HG03175 (cell line): ENCODE measurements at regions not wholly inside any gene's neighbourhood (a gene's known extent, or its start where the extent isn't known, plus 50 kb on each side); places are given as distances from the start of the nearest gene placed in this dataset.

Experiments used
- ATAC-seq: cut with Tn5 transposase; IDR thresholded peaks from one replicate; pipeline ENCODE4 v1.9.1; 2021; ENCODE audit warnings: mild to moderate bottlenecking, moderate library complexity; ENCODE audit not compliant: unreplicated experiment

DNA sequence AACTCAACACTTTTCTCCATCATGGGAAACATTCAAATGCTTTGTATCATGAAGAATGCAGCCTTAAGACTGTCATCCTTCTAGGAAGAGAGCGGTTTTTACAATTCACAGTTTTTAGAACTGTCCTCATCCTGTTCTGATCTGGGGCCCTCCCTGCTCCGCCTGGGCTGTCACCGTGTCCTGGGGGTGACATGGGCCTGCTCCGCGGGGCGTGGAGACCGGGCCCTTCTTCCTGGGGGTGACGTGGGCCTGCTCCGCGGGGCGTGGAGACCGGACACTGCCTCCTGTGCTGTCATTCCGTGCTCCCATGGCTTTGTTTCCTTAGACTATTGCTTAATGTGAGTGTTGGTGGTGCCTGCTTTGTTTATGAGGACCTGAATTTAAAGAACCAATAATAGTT, 122.8 kb downstream of the TMEM18 start:
- no peak for ATAC-seq

DNA sequence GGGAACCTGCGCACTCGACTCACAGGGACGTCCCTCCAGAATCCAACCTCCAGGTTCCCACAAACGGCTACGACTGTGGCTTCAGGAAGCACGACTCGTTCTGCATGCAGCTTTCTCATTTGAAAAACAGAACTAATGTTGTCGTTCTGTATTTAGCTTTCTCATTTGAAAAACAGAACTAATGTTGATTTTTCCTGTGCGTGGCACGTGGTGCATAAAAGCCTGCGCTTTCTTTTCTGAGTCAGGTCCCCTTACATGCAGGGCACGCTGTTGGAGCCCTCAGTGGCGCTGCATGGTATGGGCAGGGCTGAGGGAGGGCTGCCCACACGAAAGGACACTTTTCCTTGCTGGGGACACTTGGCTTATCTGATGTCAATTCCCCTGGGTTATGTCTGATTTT, 124.3 kb downstream of the TMEM18 start:
- no peak for ATAC-seq

DNA sequence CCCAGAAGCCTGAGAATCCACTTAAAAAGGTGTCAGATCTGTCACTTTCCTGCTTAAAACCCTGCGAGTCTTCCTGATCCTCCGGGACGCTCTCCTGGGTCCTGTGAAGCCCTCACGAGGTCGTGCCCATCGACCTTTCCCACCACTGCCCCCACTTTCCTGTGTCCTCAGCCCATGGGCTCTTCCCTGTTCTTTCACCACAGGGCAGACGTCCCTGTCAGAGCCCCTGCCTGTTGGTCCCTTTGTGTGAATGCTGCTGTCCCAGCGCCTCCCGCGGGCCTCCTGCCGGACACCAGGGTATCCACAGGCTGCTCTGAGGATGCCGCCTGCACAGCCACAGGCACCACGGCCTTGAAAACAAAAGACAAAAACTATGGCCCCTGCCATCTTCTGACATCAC, 125.6 kb downstream of the TMEM18 start:
- ATAC-seq, result no peak

DNA sequence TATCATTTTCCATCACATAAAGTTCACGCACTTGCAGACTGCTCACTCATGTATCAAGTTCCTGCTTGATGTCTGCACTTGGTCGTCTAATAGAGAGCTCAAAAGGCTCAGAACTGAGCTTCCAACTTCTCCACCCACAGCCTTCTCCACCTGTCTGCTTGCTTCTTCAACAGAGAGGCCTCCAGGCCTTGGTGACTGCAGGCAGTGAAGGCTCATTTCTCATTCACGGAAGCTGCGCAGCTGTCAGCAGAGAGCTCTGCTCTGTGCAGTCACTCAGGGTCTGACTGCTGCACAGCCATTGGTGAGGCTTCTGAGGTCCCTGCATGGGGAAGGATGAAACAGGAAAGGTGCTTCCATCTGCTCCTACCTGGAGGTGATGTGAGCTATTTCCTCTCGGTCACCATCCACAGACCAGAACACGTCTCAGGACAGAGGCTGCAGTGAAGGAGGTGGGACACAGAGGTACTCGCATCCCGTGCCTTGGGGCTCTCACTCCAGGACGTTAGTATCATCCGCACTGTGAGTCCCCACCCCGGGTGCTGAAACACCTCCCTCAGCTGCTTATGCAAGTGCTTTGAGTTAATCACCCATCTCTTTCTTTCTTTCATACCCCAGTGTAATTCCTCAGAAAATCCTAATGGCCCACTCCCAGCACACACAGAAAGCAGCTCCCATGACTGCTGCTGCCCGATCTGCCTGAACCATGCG, 126.2 kb downstream of the TMEM18 start:
- ATAC-seq, result no peak

DNA sequence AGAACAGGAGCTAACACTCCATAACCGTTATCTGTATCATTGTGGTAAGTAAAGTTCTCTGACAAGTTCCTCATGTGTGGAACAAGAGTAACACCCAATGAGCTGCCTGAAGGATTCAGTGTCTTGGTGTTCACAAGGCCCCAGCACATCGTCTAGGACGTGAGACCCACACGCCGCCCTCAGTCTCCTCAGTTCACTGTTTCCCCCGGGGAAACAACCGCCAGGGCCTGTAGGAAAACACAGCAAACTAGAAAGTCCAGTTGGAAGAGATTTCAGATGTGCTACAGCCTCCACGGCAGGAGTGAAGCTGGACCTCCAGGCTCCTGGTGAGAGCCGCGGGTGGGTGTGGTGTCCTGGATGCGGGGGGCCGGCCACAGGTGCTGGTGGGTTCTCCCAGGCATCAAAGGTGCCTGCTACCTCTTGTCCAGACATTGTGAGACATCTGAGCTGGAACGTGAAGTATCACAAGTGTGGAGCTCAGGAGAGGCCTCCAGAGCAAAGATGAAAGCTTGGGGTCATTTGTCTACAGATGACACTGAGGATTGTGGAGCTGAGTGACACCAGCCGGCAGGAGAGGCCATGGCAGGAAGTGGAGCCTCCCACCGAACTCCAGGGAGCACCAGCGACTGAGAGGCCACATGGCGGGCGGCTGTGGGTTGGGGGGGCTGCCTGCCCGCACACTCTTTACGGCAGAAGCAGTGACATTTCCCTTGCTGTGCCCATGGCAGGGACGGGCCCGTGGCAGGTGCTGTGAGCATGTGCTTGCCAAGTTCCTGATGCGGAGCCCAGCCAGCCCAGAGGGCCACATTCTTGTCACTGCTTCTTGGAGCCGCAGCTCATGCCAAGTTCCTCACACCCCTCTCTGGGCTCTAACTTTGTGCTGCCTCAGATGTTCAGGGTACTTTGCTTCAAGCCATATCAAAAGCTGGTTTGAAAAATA, 131.2 kb downstream of the TMEM18 start:
- no peak for ATAC-seq

DNA sequence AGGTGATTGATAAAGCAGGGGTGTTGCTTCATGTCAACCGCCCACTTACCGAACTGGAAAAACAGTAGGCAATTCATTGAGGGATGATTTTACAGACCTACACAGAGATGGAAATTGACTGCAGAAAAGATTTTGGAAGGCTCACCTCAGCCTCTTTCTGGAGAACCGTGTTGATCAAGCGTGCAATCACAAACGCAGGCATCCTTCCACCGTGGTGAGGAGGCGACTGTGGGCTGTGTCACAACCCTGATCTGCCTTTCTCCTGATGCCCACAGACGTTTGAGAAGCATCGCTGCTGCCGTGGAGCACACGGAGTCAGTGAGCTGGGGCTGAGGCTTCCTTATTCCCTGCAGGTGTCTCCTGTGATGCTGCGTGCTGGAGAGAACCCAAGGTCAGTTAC, 132.0 kb downstream of the TMEM18 start:
- ATAC-seq, result no peak

DNA sequence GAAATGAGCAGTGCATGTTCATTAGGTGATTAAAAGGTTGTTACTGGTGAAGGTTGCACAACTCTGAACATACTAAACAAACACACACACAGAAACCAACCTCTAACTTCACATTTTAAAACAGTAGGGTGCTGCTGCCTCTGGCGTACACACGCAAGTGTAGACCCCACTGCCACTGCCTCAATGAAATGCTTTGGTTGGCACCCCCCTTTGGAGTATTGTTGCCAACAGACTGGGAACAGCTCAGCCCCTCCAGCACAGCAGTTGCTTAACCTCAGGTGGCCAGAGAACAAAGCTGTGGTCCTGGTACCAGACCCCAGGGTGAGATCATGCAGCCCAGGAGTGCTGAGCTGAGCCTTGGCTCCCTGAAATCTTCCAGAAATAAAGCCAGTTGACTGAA, 138.6 kb downstream of the TMEM18 start:
- no peak for ATAC-seq

DNA sequence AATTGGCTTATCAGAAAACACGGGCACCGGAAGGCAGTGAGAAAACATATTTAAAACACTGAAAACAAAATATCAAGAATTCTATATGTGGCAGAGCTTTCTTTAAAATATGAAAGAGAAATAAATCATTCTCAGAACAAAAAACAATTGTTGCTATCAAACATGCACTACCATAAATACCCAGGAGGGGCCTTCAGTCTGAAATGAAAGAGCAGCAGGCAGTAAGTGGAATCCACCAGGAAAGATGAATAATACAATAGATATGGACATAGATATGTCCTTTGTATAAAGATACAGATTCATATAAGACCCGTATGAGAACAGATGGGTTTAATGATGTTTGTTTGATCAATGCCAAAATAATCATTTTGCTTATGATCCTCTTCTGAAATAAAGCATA, 142.0 kb downstream of the TMEM18 start:
- ATAC-seq, result no peak

DNA sequence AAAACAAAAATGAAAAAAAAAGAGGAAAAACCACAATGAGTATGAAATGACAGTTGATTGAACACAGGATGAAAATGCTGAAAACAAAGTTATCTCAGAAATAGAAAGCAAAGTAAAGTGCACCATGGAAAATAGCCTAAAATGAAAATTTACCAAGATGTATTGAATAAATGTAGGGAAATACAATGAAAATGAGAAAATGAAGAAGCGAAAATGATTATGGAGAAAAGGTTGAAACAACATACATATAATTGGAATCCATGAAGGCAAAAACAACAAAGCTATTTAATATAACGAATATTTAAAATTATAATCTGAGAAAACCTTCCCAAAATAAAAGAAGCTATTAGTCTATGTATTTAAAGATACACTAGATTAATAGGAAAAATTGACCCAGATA, 147.4 kb downstream of the TMEM18 start:
- ATAC-seq, result no peak

DNA sequence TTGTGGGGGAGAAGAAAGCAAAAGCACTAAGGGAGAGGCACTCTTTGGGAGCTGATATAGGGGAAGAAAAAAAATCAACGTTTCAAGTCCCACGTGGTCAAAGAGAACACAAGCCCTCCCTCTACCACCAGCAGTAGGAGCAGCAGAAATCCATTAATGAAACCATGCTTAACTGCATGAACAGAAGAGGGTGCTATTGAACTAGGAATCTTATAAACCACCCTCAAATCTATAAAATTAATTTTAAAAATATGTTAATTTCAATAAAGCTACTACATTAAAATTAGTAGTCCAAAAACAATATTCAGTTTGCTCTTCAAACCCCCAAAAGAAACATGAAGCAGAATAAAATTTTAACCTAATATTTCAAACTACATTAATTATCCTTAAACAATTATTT, 147.8 kb downstream of the TMEM18 start:
- ATAC-seq, result no peak

DNA sequence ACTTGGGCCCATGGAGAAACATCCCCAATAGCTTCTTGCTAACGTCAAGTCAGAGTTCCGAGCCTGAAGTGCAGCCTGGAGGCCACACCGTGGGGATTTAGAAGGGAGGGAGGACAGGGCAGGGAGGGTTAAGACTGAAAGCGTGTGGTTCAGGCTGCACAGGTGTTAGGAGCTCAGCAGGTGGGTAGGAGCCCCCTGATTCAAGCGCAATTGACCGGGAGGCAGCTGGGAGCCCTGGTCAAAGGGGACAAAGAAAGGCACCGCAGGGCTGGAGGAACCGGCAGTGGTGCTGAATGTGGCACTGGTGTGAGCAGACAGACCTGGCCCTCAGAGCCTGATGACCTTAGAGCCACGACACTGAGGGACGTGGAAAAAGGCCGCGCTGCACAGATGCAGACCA, 149.6 kb downstream of the TMEM18 start:
- no peak for ATAC-seq

DNA sequence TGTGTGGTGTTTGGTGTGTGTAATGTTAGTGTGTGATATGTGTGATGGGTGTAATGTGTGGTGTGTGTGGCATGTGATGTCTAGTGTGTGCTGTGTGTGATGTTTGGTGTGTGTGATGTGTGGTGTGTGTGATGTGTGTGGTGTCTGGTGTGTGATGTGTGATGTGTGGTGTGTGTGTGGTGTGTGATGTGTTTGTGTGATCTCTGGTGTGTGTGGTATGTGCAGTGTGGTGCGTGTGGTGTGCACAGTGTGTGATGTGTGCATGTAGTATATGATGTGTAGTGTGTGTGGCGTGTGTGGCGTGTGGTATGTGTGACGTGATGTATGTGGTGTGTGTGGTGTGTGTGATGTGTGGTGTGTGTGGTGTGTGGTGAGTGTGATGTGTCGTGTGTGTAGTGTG, 150.3 kb downstream of the TMEM18 start:
- ATAC-seq, result no peak

DNA sequence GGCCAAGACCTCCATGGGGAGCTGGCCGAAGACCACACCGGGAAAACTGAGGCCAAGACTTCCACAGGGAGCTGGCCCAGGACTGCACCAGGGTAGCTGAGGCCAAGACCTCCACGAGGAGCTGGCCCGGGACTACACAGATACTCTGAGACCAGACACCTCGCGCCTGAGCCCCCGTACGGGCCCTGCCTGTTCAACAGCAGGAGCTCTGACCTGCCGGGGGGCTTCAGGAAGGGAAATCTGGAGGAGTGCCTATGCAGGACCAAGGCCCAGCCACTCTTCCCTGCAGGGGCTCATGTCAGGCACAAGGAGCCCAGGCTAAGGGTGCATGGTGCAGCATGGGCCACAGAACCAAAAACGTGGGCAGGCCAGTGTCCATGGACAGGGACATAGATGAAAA, 151.6 kb downstream of the TMEM18 start:
- no peak for ATAC-seq

DNA sequence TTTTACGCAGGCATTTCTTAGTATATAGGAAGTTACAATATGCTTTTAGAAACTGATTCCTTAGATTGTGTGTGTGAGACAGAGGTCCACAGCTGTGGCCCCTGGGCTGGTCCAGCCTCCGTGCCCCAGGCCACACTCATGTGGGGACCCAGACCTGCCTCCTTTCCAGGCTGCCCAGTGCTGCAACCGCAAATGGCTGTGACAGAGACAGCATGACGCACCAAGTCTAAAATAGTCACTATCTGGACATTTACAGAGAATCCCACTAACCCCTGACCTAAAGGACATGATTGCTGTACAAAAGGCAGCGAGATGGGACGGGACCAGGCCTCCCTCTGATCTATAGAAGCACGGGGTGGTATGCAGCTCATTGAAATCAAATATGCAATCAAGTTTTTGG, 152.2 kb downstream of the TMEM18 start:
- no peak for ATAC-seq

DNA sequence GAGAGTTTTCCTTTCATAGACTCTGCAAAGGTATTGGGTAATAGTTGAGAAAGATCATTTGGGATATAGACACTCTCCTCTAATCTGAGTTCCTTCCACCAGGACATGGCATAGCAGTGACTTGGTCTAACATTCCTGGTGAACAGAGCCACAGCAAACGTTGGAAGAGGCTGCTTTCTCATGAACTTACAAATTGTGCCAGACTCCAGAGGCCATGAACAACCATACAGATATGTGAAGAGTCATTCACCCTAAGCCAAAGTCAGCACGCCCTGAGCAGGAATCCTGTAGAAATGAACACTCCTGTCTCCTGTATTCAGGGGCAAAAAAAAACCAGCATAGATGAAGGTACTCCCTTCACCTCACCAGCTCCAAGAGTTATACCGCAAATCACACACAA, 152.8 kb downstream of the TMEM18 start:
- no peak for ATAC-seq

DNA sequence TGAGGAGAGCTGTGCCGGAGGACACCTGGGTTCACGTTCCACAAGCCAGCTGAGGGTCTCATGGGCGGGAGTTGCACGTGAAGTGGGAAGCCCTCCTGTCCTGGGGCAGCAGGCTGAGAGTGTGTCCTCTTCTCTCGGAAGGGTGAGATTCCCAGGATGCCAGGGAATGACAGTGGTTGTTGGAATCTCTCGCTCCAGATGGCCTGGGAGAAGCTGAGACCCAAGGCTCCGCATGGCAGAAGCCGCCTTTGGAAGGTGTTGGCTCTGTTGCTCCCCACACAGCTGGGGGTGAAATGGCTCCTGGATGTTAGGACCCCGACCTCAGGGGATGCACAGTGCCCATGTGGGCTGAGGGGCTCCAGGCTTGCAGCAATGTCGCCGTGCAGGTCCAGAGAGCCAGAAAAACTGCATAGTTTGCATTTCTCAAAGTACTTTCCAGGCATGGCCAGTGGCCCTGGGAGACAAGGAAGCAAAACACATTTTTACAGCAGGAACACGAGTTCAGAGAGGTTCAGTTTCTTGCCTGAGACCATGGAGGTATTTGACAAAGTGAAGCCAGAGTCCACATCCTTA, 153.4 kb downstream of the TMEM18 start:
- ATAC-seq, result no peak

DNA sequence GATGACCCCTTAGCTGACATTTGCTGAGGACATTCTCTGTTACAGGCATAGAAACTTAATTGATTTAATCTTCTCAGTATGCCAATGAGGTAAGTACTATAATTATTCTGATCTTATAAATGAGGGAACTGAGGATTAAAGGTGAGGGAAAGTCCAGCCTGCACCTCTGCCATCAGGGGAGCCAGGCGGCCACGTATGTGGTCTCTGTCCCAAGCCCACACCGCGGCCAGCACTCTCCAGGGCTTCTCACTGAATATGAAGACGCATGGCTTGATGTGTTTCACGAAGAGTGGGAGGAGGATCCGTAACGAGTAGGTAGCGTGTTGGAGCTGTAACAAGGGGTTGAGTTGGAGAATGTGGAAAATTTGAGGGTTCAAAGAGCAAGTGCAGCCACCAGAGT, 154.4 kb downstream of the TMEM18 start:
- ATAC-seq, result no peak

DNA sequence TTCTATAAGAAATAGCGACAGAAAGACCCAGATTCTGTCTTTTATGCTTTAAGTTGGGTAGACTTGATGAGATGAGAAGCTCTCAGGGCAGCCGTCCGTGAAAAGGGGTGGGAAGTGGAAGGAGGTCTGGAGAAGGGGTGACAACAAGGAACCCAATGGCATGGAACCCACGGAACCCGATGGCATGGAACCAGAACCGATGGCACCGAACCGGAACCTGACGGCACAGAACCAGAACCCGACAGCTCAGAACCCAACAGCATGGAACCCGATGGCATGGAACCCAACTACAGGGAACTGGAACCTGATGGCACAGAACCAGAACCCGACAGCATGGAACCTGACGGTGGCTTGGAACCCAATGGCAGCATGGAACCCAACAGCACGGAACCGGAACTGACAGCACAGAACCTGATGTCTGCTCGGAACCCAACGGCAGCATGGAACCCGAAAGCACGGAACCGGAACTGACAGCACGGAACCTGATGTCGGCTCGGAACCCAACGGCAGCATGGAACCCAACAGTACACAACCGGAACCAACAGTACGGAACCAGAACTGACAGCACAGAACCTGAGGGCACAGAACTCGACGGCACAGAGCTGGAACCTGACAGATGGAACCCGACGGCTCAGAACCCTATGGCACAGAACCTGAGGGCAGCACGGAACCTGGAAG, 155.2 kb downstream of the TMEM18 start:
- no peak for ATAC-seq

DNA sequence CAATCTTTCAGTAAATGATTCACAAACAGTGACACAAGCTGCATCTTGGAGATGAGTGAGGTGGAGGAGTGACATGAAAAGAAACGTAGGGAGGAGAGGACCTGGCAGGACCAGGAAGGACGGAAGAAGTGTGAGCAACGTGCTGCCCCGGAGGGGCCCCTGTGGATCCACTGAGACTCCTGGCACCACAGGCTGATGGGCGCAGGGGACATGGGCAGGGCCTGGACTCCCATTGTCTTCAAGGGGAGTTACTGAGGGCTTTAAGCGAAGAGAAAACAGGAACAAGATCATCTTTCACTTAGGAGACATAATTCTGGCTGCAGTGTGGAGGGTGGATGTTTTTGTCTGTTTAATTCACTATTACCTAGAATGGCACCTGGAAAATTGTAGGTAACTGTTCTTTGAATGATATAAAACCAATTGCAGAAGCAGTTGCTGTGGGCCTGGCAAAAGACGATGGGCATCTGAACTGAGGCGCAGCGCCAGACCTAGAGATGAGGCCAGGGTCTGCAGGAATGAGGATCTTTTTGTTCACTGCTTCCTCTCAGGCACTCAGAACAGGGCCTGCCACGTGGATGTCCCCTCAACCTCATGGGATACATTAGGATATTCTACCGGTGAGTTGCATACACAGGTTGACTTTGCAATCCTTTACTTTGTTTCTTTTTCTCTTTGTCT, 156.4 kb downstream of the TMEM18 start:
- ATAC-seq, result no peak

DNA sequence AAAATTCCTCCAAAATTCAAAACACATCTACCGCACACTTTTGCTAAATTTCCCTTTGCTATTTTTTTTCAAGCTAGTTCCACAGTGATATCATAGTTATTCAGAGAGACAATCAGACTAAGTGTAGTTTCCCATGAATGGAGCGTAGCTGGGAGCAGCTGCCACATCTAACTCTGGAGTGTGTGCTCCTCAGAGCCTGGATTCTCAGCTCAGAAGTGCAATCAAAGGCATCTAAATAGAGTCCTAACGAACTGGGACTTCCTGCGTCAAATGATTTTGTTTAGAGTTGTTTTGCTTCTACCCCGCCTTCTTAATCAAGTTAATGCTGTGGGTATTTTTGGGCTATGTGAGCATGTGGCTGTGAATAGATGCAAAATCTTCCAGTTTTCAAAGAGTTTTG, 160.3 kb downstream of the TMEM18 start:
- ATAC-seq, result no peak

DNA sequence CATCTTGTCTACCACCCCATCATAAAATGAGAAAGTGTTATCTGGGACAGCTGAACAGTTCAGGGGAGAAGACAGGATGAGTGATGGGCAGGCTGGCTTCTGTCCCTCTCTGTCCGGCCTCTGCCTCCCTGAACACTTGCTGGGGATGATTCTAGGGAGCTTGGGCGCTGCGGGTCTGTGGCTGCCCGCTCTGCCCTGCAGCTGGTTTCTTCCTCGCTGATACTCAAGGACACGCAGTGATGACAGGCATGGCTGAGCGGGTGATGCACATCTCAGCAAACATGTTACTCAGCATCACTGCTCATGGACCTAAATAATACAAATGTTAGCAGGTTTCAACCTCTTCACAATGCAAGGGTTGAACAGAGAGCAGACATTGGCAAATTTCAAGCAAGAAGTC, 161.1 kb downstream of the TMEM18 start:
- ATAC-seq, result no peak
